NCI-H1092 treated with DMSO at 0.1 percent for 48 hours (cell line): ENCODE measurements at regions not wholly inside any gene's neighbourhood (a gene's known extent, or its start where the extent isn't known, plus 50 kb on each side); places are given as distances from the start of the nearest gene placed in this dataset.

Source experiments
- DNase-seq: peaks from one replicate; lab custom pipeline; 2025; lab: John Stamatoyannopoulos, UW

DNA sequence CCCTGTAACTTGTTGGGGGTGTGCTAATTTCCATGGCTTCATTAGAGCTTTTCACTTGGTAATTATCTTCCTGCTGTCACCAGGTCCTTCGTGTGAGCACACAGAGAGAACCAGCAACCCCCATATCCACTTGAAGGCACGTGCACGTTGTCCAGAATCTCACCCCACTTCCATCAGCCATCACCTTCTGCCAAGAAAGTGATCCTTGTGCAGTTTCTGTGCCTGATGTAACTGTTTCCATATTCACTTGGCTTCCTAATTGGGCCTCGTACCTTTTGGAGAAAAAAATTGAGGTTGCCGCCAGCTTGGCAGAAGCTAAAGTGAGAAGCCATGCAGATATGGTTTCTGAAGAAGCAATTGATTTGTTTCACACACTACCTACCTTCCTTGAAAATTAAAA lies 153.7 kb upstream of the TSHZ2 start:
- DNase-seq, result no peak

GRCh38 chr20:52817981-52818380 lies 154.2 kb upstream of the TSHZ2 start:
- no peak for DNase-seq

- no peak for DNase-seq
Observed at GRCh38 chr20:52817511-52817910, 154.6 kb upstream of the TSHZ2 start.

DNA sequence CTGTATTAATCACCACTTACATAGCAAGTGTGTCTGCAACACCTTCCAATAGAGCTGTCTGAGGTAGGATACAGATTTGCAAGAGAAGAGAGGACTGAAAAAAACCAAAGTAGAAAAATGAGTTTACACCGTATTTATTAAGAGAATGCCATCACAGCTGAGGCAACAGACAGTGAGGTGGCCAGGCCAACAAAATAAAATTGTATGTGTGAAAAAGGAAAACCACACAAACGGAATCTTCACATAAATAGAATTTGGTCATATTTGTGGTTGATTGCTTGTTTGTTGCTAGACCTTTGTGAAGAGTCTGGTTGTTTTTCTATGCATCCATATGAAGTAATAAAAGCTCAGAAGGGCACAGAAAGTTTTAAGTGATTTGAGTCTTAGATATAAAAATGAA lies 157.8 kb upstream of the TSHZ2 start:
- DNase-seq, result no peak

DNA sequence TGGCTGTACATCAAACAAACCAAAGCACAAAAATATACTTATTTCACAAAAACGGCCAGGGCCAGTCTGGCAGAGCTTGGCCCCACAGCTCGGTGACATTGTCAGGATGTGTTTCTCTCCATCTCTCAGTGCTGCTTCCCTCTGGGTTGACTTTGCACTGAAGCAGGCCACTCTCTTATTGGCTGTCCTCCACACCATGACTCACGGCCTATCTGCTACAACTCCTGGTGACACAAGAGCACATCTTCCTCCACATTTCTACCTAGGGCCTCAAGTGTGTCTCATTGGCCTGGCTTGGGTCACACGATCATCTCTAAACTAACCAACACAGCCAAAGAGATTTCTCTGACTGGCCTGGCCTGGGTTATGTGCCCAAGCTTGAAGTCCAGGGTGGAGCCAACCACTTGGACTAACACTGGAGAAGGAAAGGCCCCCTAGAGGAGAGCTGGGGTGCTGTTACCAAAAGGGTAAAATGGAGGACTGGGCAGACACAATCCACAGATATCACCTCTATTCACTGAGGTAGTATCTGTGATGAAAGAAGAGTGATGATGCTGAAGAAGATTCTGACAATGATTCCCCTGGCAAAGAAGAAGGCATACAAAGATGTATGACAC lies 159.8 kb upstream of the TSHZ2 start:
- no peak for DNase-seq

- no peak for DNase-seq
Observed at GRCh38 chr20:52809003-52809402, 163.2 kb upstream of the TSHZ2 start.

- DNase-seq, result no peak
Observed at GRCh38 chr20:52806918-52807317, 165.2 kb upstream of the TSHZ2 start.

DNA sequence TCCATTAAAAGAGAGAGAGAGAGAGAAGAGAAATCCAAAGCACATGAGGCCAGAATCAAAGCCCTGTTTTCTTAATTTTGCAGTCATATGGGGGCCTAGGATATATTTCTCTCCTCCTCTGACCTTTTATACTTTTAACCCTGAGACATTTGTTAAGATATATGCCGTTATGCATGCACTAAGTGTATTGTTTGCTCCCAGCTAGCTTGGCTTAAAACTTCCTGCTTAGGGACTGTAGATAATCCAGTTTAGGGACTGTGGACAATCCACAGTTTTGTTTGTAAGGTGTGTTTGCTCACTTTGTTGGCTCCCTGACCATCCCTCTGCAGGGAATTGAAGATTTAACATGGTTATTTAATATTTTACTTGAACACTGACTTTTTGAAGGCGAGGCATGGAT lies 166.3 kb upstream of the TSHZ2 start:
- DNase-seq, result no peak

DNA sequence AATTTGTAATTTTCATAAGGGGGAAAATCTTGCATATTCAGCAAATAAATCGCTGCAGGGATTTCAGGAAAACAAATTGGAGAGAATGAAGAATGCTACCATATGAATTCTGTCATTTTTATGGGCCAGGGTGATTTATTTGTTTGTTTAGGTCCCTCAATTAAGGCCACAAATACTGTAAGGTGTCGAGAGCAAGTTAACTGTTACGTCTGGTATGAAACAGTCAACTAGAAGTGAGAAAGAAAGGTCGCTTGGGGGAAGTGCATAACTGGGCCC lies 166.9 kb upstream of the TSHZ2 start:
- no peak for DNase-seq

DNA sequence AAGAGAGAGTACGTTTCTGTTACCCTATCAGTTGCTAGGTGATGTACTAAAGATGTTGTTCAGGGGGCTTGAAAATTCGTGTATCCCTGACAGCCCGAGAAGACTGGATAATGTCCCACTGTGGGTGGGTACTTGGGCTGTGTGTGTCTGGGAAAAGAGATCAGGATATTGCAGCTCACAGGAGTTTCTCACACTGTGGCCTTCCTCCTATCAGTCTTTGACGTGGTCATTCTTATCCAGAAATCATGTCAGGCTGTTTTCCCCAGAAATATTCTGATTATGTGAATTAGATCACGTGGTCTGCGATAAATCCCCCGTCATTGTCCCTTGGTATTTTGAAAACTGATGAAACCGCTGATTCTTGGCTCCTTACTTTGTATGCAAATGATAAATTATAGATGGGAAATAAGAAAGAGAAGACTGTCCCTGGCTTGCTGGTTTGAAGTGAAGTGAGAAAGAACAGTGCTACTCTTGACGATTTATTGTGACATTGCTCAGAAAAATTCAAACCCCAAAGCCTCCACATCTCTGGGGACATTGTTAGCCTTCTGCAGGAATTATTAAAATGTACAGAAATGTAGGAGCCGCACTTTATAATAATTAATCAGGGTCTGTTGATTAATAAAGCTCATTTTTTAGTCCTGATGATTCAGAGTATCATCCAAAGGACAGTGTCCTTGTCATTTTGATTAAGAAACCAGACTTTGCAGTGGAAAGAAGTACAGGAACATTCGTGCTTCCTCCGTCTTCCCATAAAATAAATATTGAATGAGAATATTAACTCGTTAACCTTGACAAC lies 167.5 kb upstream of the TSHZ2 start:
- DNase-seq, result no peak

- no peak for DNase-seq
Observed at GRCh38 chr20:52801628-52802006, 170.5 kb upstream of the TSHZ2 start.

DNA sequence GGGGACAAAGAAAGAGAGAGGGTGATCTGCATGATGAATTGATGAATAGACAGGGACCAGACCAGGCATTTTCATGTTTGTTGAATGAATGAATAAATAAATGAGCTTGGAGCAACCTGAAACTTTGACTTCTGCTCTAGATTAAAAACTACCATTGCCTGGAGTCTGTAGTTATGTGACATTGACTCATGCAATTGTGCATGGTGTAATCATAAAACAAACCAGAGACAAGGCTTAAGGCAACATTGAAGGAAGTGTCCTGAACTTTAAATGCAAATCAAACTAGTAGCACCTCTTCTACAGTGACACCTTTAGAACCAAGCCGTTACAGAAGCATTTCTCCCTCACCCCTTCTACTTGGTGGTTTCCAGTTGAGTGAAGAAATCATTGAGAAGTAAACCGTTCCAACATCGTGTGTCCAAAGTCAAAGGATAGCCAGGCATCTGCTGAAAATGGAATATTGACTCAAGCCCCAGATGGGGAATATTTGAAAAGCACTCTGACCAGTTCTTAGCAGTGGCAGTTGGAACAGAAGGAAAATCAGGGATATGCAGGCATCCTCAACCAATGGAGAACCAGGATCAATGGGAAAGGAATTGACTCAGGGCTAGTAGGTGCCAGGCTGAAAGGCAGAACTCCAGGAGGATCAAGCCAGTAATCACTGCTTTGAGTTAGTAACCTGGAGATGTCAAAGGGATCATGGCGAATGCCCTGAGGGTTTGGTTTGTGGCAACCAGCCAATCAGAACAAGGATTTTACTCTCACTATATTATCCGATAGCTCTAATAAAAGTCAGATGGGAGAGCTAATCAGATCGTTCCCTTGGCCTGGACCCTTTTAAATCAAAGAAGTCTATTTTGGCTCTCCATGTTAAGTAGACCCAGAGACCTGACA lies 171.2 kb upstream of the TSHZ2 start:
- no peak for DNase-seq

DNA sequence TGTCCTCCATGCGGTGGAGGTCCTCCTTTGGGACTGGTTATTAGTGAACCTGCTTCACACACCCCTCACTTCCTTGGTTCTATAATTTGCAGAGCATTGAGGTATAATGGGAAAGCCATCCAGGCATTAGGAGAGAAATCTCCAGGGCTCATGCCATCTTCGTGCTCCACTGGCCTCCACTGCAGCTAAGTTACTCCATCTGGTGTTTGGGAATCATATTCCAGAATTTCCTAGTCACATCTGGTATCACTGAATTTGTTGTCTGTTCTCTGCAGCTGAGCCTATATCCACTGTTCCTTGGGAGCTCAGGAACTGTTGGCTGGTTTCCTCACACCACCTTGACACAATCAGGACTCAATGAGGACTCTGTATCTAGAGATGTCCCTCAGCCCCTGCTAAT lies 173.0 kb upstream of the TSHZ2 start:
- no peak for DNase-seq

- DNase-seq, result no peak
Observed at GRCh38 chr20:52798124-52798523, 174.0 kb upstream of the TSHZ2 start.

GRCh38 chr20:52794853-52795252 lies 177.3 kb upstream of the TSHZ2 start:
- DNase-seq, result no peak

- DNase-seq, result no peak
Observed at GRCh38 chr20:52793339-52793963, 178.7 kb upstream of the TSHZ2 start.

- no peak for DNase-seq
Observed at GRCh38 chr20:52791091-52791490, 181.1 kb upstream of the TSHZ2 start.

- DNase-seq, result peak; percentile 46
Observed at GRCh38 chr20:52789716-52790115, 182.4 kb upstream of the TSHZ2 start.

DNA sequence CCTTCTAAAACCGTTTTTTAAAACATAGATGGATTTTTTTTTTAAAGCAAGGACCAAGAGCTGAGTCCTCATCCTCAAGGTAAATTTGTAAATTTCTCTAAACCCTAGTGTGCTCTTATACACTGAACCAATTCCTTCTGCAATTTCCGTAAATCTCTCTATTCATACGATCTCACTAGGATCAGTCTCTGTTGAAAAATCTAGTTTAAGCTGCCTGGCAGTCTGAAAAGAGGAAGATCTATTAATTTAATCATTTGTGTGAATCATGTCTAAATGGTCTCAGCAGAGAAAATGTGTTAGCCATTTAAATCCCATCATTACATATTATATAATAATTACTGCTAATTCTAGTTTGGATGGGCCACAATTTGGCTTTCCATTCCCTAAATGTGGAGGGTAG lies 184.2 kb upstream of the TSHZ2 start:
- no peak for DNase-seq

DNA sequence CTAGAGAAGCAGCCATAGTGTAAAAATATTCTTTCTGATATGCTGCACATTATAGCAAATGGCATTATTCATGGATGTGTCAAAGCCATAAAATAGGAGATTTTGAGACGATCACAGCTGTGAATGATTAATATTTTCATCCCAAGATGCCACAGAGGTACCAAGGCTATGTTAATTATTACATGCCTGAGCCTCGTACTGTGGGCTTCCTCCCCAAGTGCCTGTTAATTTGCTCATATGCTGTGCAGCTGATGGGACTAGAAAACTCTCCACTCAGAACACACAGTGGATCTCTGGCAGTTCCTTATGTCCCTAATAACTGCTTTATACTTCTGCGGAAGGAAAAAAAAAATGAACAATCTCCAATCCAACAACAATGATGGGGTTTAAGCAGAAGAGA lies 184.9 kb upstream of the TSHZ2 start:
- no peak for DNase-seq

DNA sequence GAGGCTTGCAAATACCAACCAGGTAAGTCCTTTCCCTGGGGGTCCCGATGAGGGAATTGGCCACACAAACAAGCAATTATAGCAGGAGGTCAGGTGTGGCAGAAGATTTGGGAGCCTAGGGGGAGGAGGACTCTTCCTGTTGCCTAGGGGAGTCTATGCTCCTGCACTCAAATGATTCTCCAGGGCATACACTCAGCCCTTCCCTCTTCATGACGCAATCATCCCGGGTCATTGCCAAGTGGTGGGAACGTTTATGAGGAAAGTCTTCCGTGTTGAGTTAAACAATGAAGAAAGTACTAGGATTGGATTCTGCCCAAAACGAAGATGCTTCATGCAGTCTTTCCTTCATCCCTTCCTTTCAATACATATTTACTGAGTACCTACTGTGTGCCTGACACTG lies 186.5 kb upstream of the TSHZ2 start:
- no peak for DNase-seq

DNA sequence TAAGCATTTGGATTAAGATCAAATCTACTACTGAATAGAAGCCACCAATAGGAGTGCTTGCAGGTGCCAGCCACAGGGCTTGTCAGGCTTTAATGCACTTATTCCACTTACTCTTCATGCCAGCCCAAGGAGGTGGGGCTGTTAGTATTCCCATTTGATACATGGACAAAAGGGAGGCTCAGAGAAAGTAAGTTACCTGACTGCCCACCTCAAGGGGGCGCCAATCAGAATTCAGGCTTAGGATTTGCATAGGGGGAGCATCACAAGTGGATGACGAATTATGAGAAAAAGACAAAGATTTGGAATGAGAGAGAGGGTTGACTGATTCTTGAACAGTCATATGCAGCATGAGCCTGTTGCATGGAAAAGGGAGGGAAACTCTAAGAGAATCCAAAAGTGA lies 188.4 kb upstream of the TSHZ2 start:
- DNase-seq, result no peak

DNA sequence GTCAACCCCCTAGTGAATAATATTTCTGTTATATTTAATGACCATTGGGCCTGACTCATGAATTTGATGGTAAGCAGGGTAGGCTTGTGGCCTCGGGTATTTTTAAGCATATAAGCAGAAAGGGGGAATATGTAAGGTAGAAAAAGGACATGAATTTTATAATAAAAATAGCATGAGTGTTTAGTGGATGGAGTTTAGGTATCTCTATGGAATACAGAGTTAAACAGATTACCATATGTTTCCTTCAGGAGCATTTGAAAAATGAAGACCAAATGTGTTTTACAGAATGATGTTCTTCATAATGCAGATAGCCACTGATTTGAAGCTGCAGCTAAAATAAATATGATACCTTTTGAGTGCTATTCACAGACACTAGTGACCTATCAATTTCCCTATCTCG lies 191.7 kb upstream of the TSHZ2 start:
- DNase-seq, result no peak
